ENCODE measurements at regions not wholly inside any gene's neighbourhood (a gene's known extent, or its start where the extent isn't known, plus 50 kb on each side); places are given as distances from the start of the nearest gene placed in this dataset.

- H3K36me3 ChIP-seq: no peaks in the 10 kb centered on the region
- H3K27ac ChIP-seq: no peak overlapping the region
- no peak overlapping the region for H3K4me3 ChIP-seq (ENCODE audit: low read depth in 1 of 2, low read length in 1 of 2)
- H3K4me1 ChIP-seq (ENCODE audit: control insufficient read depth in 1 of 2, insufficient read depth in 1 of 2, low read depth in 1 of 2, low read length in 1 of 2): no peaks in the 10 kb centered on the region
- no peaks in the 10 kb centered on the region for H3K27me3 ChIP-seq
- H3K9me3 ChIP-seq: no peaks in the 10 kb centered on the region
- no peak for TF ChIP-seq CTCF (IDR thresholded peaks at IDR 0.05)
Observed at GRCh38 chr14:82850576-82850975, 1316.9 kb upstream of the SEL1L start.

- Histone ChIP-seq H3K4me3 (ENCODE audit: low read depth in 1 of 2, low read length in 1 of 2) (no peak overlapping the region), H3K27ac (no peak overlapping the region), H3K9me3 (no peaks in the 10 kb centered on the region), H3K36me3 (no peaks in the 10 kb centered on the region), H3K4me1 (ENCODE audit: control insufficient read depth in 1 of 2, insufficient read depth in 1 of 2, low read depth in 1 of 2, low read length in 1 of 2) (no peaks in the 10 kb centered on the region), H3K27me3 (no peaks in the 10 kb centered on the region)
- no peak for TF ChIP-seq CTCF (IDR thresholded peaks at IDR 0.05)
Observed at GRCh38 chr14:82854131-82854530, 1320.5 kb upstream of the SEL1L start.

- Histone ChIP-seq H3K27ac (no peak overlapping the region), H3K4me3 (ENCODE audit: low read depth in 1 of 2, low read length in 1 of 2) (no peak overlapping the region), H3K4me1 (ENCODE audit: control insufficient read depth in 1 of 2, insufficient read depth in 1 of 2, low read depth in 1 of 2, low read length in 1 of 2) (no peaks in the 10 kb centered on the region), H3K27me3 (no peaks in the 10 kb centered on the region), H3K9me3 (no peaks in the 10 kb centered on the region), H3K36me3 (no peaks in the 10 kb centered on the region)
- TF ChIP-seq CTCF (IDR thresholded peaks at IDR 0.05): no peak
Observed at GRCh38 chr14:82854901-82855300, 1321.2 kb upstream of the SEL1L start.

GRCh38 chr14:82855912-82856391 lies 1322.3 kb upstream of the SEL1L start:
- Histone ChIP-seq H3K36me3 (no peaks in the 10 kb centered on the region), H3K4me1 (ENCODE audit: control insufficient read depth in 1 of 2, insufficient read depth in 1 of 2, low read depth in 1 of 2, low read length in 1 of 2) (no peaks in the 10 kb centered on the region), H3K27ac (no peak overlapping the region), H3K27me3 (no peaks in the 10 kb centered on the region), H3K9me3 (no peaks in the 10 kb centered on the region), H3K4me3 (ENCODE audit: low read depth in 1 of 2, low read length in 1 of 2) (no peak overlapping the region)
- TF ChIP-seq CTCF (IDR thresholded peaks at IDR 0.05): no peak

- Histone ChIP-seq H3K9me3 (no peaks in the 10 kb centered on the region), H3K4me3 (ENCODE audit: low read depth in 1 of 2, low read length in 1 of 2) (no peak overlapping the region), H3K27me3 (no peaks in the 10 kb centered on the region), H3K36me3 (no peaks in the 10 kb centered on the region), H3K27ac (no peak overlapping the region), H3K4me1 (ENCODE audit: control insufficient read depth in 1 of 2, insufficient read depth in 1 of 2, low read depth in 1 of 2, low read length in 1 of 2) (no peaks in the 10 kb centered on the region)
- TF ChIP-seq CTCF (IDR thresholded peaks at IDR 0.05): no peak
Observed at GRCh38 chr14:82861313-82861712, 1327.7 kb upstream of the SEL1L start.

GRCh38 chr14:82872494-82872893 lies 1338.8 kb upstream of the SEL1L start:
- TF ChIP-seq CTCF (IDR thresholded peaks at IDR 0.05): no peak
- no peaks in the 10 kb centered on the region for H3K9me3 ChIP-seq
- H3K27me3 ChIP-seq: no peaks in the 10 kb centered on the region
- no peaks in the 10 kb centered on the region for H3K36me3 ChIP-seq
- H3K4me3 ChIP-seq (ENCODE audit: low read depth in 1 of 2, low read length in 1 of 2): no peak overlapping the region
- H3K27ac ChIP-seq: no peak overlapping the region
- no peaks in the 10 kb centered on the region for H3K4me1 ChIP-seq (ENCODE audit: control insufficient read depth in 1 of 2, insufficient read depth in 1 of 2, low read depth in 1 of 2, low read length in 1 of 2)
